ENCODE measurements at regions not wholly inside any gene's neighbourhood (a gene's known extent, or its start where the extent isn't known, plus 50 kb on each side); places are given as distances from the start of the nearest gene placed in this dataset.

DNA sequence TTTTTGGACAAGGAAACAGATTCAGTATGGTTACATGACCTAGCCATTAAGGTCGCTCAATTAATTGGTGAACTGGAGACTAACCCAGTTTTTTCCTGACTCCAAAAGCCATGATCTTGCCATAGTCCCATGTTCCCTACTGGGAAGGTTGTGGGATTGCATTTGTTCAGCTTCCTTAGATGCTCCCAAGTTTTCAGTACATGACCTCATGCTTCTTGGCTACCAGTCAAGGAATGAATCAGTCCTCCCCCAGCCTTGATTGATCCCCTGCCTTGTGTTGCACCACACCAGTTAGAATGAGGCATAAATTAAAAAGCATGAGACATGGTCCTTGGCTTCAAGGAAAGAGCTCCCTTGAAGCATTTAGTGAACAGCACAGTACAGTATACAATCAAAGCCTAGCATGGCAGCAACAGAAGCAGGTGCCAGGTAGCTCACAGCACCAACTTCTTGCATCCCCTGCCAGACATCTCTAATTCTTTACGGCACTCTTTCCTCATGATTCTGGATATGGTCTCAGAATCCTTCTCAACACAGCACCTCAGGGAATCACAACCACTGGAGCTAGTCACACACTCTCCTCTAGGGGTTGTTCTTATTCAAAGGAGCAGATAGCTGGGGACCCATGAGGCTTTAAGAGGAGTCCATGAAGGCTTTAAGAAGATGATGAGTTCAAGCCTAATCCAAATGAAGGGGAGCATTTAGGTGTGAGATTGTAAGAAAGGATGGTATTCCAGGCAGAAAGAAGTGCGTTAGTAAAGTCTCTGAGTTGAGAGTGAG, 295.5 kb upstream of the CLINT1 start:
- Histone ChIP-seq H3K79me2 (ENCODE audit: low read length) (no peaks in the 10 kb centered on the region), H3K27ac (ENCODE audit: low read length) (no peak overlapping the region), H3K9me2 (replicated peaks; ENCODE audit: low read length) (no peaks in the 10 kb centered on the region), H3K4me3 (ENCODE audit: low read length) (no peak overlapping the region), H3K4me1 (ENCODE audit: insufficient read depth, low read length) (peaks cover 6% of the 10 kb centered on the region; the same call in 1 of the 2 replicates), H3K9me3 (ENCODE audit: low read length) (no peaks in the 10 kb centered on the region), H3K9ac (ENCODE audit: low read length) (no peak overlapping the region), H3K27me3 (ENCODE audit: low read length) (peaks cover 52% of the 10 kb centered on the region), H3K36me3 (ENCODE audit: low read depth, low read length) (no peaks in the 10 kb centered on the region), H4K20me1 (ENCODE audit: low read length) (no peaks in the 10 kb centered on the region), H2AFZ (ENCODE audit: low read length) (no peak overlapping the region), H3F3A (ENCODE audit: low read length, unreplicated experiment) (no peaks in the 10 kb centered on the region), H3K4me2 (ENCODE audit: low read length) (no peak overlapping the region)
- BruUV-seq (replicated peaks): no TSS peak
- DNase-seq (peak; percentile 81), ATAC-seq (peak; percentile 40)
- intact Hi-C loops (cut with micrococcal nuclease): no loop called here
- CTCF ChIA-PET: no interaction called here
- POLR2A ChIA-PET (ENCODE audit: unreplicated experiment): no interaction called here
- TF ChIP-seq, protein P1, sequence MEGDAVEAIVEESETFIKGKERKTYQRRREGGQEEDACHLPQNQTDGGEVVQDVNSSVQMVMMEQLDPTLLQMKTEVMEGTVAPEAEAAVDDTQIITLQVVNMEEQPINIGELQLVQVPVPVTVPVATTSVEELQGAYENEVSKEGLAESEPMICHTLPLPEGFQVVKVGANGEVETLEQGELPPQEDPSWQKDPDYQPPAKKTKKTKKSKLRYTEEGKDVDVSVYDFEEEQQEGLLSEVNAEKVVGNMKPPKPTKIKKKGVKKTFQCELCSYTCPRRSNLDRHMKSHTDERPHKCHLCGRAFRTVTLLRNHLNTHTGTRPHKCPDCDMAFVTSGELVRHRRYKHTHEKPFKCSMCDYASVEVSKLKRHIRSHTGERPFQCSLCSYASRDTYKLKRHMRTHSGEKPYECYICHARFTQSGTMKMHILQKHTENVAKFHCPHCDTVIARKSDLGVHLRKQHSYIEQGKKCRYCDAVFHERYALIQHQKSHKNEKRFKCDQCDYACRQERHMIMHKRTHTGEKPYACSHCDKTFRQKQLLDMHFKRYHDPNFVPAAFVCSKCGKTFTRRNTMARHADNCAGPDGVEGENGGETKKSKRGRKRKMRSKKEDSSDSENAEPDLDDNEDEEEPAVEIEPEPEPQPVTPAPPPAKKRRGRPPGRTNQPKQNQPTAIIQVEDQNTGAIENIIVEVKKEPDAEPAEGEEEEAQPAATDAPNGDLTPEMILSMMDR (conservative IDR thresholded peaks at IDR 0.05; ENCODE audit: low read depth, low read length): no peak
- TF ChIP-seq EZH2 (IDR thresholded peaks at IDR 0.05; ENCODE audit: low read length, unreplicated experiment) (no peak), EZH2phosphoT487 (IDR thresholded peaks at IDR 0.05; ENCODE audit: borderline replicate concordance, low read length) (no peak)

DNA sequence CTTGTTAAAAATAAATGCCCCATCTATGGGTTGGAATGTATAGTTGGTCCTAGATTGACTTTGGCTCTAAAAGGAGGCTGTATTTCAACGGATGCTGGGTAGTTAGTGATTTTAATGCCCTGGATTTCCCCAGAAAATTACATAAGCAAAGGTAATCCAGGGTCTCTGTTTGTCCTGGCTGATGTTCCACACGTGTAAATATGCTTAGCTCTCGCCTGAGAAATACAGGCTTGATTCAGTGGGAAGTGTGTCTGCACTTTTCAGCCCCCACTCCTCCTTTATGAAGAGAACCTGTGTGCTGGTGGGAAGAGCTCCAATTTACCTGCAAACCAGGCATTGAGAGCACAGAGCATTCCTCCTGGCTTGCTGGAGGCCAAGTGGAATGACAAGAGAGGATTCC, 294.6 kb upstream of the CLINT1 start:
- no peak overlapping the region for H3K4me3 ChIP-seq (ENCODE audit: low read length)
- DNase-seq (no peak), ATAC-seq (no peak)
- TF ChIP-seq, protein P1 (conservative IDR thresholded peaks at IDR 0.05; ENCODE audit: low read depth, low read length): no peak
- TF ChIP-seq EZH2phosphoT487 (IDR thresholded peaks at IDR 0.05; ENCODE audit: borderline replicate concordance, low read length): no peak
- no peak for TF ChIP-seq EZH2 (IDR thresholded peaks at IDR 0.05; ENCODE audit: low read length, unreplicated experiment)
- H3K9me3 ChIP-seq (ENCODE audit: low read length): no peaks in the 10 kb centered on the region
- H3K4me1 ChIP-seq (ENCODE audit: insufficient read depth, low read length): peaks cover 6% of the 10 kb centered on the region; the same call in 1 of the 2 replicates
- no peak overlapping the region for H3K4me2 ChIP-seq (ENCODE audit: low read length)
- CTCF ChIA-PET: no interaction called here
- no peak overlapping the region for H3K9ac ChIP-seq (ENCODE audit: low read length)
- H2AFZ ChIP-seq (ENCODE audit: low read length): no peak overlapping the region
- BruUV-seq (replicated peaks): no TSS peak
- H3K79me2 ChIP-seq (ENCODE audit: low read length): no peaks in the 10 kb centered on the region
- no peaks in the 10 kb centered on the region for H3F3A ChIP-seq (ENCODE audit: low read length, unreplicated experiment)
- H3K27ac ChIP-seq (ENCODE audit: low read length): no peak overlapping the region
- intact Hi-C loops (cut with micrococcal nuclease): no loop called here
- H3K36me3 ChIP-seq (ENCODE audit: low read depth, low read length): no peaks in the 10 kb centered on the region
- H3K9me2 ChIP-seq (replicated peaks; ENCODE audit: low read length): no peaks in the 10 kb centered on the region
- no peaks in the 10 kb centered on the region for H4K20me1 ChIP-seq (ENCODE audit: low read length)
- H3K27me3 ChIP-seq (ENCODE audit: low read length): peaks cover 52% of the 10 kb centered on the region
- POLR2A ChIA-PET (ENCODE audit: unreplicated experiment): no interaction called here

DNA sequence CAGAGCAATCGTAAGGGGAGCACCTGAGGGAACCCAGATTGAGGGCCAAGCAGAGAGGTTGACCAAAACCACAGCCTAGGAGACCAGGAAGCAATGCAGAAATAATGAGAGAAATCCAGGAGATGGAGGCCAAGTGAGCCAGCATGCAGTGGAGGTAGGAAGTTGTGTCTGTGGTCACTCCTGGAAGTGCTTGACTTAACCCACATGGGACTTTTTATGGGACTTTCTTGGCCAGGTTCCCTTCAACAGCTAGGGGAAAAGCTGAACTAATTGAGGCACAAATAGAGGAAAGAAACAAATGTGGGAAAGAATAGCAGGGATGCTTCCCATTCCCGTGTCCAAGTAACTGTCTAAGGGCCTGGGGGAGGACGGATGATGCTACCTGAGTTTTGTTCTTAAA, 293.2 kb upstream of the CLINT1 start:
- no peak overlapping the region for H3K4me2 ChIP-seq (ENCODE audit: low read length)

More for the DNA sequence above, 293.2 kb upstream of the CLINT1 start:
- no peaks in the 10 kb centered on the region for H3K79me2 ChIP-seq (ENCODE audit: low read length)
- no peaks in the 10 kb centered on the region for H3K9me3 ChIP-seq (ENCODE audit: low read length)
- intact Hi-C loops (cut with micrococcal nuclease): no loop called here
- H3K9ac ChIP-seq (ENCODE audit: low read length): no peak overlapping the region
- CTCF ChIA-PET: no interaction called here
- H3K36me3 ChIP-seq (ENCODE audit: low read depth, low read length): no peaks in the 10 kb centered on the region
- no peaks in the 10 kb centered on the region for H3F3A ChIP-seq (ENCODE audit: low read length, unreplicated experiment)
- TF ChIP-seq EZH2 (IDR thresholded peaks at IDR 0.05; ENCODE audit: low read length, unreplicated experiment): no peak
- TF ChIP-seq, protein P1 (conservative IDR thresholded peaks at IDR 0.05; ENCODE audit: low read depth, low read length): no peak
- TF ChIP-seq EZH2phosphoT487 (IDR thresholded peaks at IDR 0.05; ENCODE audit: borderline replicate concordance, low read length): no peak
- no peak for ATAC-seq
- no peak overlapping the region for H2AFZ ChIP-seq (ENCODE audit: low read length)
- no peaks in the 10 kb centered on the region for H4K20me1 ChIP-seq (ENCODE audit: low read length)
- DNase-seq: no peak
- no peak overlapping the region for H3K4me3 ChIP-seq (ENCODE audit: low read length)
- BruUV-seq (replicated peaks): no TSS peak
- POLR2A ChIA-PET (ENCODE audit: unreplicated experiment): no interaction called here
- H3K4me1 ChIP-seq (ENCODE audit: insufficient read depth, low read length): peaks cover 6% of the 10 kb centered on the region; the same call in 1 of the 2 replicates
- peaks cover 62% of the 10 kb centered on the region for H3K27me3 ChIP-seq (ENCODE audit: low read length)
- H3K27ac ChIP-seq (ENCODE audit: low read length): no peak overlapping the region
- no peaks in the 10 kb centered on the region for H3K9me2 ChIP-seq (replicated peaks; ENCODE audit: low read length)

Measured in PC-3 (cell line).